ENCODE measurements at regions not wholly inside any gene's neighbourhood (a gene's known extent, or its start where the extent isn't known, plus 50 kb on each side); places are given as distances from the start of the nearest gene placed in this dataset.

- H3K9me3 ChIP-seq (ENCODE audit: control insufficient read depth in 4 of 4, low read length in 3 of 4), result no peaks in the 10 kb centered on the region
- TF ChIP-seq CTCF (IDR thresholded peaks at IDR 0.05; ENCODE audit: low read depth, low read length, missing input control), result no peak
- TF ChIP-seq TAF1 (conservative IDR thresholded peaks at IDR 0.05), result no peak
- no peak for TF ChIP-seq GABPA (IDR thresholded peaks at IDR 0.05 in 1 of 2, conservative IDR thresholded peaks at IDR 0.05 in 1 of 2)
- no peak for TF ChIP-seq FOXA1 (IDR thresholded peaks at IDR 0.05)
- no peak for TF ChIP-seq SP1 (IDR thresholded peaks at IDR 0.05)
- no peak for TF ChIP-seq JUND (IDR thresholded peaks at IDR 0.05)
- no peak for TF ChIP-seq YY1 (IDR thresholded peaks at IDR 0.05)
- no peak for TF ChIP-seq HNF4G (IDR thresholded peaks at IDR 0.05)
- TF ChIP-seq ATF3 (IDR thresholded peaks at IDR 0.05), result no peak
- WGBS, result 67% methylated on average over 3 of the region's 3 CpGs
- DNase-seq (ENCODE audit: low spot score), result no peak
- no peaks in the 10 kb centered on the region for H3K36me3 ChIP-seq (ENCODE audit: control insufficient read depth in 4 of 4, insufficient read depth in 3 of 4, low read depth in 1 of 4, low read length in 3 of 4)
- H3K9ac ChIP-seq (ENCODE audit: low read depth in 1 of 2, low read length in 2 of 2), result no peak overlapping the region
- no peaks in the 10 kb centered on the region for H3K4me1 ChIP-seq (ENCODE audit: control insufficient read depth in 4 of 4, insufficient read depth in 4 of 4, low read length in 3 of 4)
- H3K27me3 ChIP-seq (ENCODE audit: control insufficient read depth in 4 of 4, insufficient read depth in 4 of 4, low read length in 3 of 4), result no peaks in the 10 kb centered on the region
- H3K4me3 ChIP-seq (ENCODE audit: low read depth in 1 of 3, low read length in 3 of 3), result no peak overlapping the region
- no peak overlapping the region for H3K27ac ChIP-seq (ENCODE audit: low read depth in 1 of 2, low read length in 2 of 2)
Measured at GRCh38 chr20:52744441-52744840, 227.7 kb upstream of the TSHZ2 start.

- Histone ChIP-seq H3K4me3 (ENCODE audit: low read depth in 1 of 3, low read length in 3 of 3) (no peak overlapping the region), H3K36me3 (ENCODE audit: control insufficient read depth in 4 of 4, insufficient read depth in 3 of 4, low read depth in 1 of 4, low read length in 3 of 4) (no peaks in the 10 kb centered on the region), H3K4me1 (ENCODE audit: control insufficient read depth in 4 of 4, insufficient read depth in 4 of 4, low read length in 3 of 4) (no peaks in the 10 kb centered on the region), H3K27me3 (ENCODE audit: control insufficient read depth in 4 of 4, insufficient read depth in 4 of 4, low read length in 3 of 4) (no peaks in the 10 kb centered on the region), H3K27ac (ENCODE audit: low read depth in 1 of 2, low read length in 2 of 2) (no peak overlapping the region), H3K9ac (ENCODE audit: low read depth in 1 of 2, low read length in 2 of 2) (no peak overlapping the region), H3K9me3 (ENCODE audit: control insufficient read depth in 4 of 4, low read length in 3 of 4) (no peaks in the 10 kb centered on the region)
- DNase-seq (ENCODE audit: low spot score), result no peak
- TF ChIP-seq MAX (IDR thresholded peaks at IDR 0.05), result no peak
- no peak for TF ChIP-seq REST (IDR thresholded peaks at IDR 0.05)
- no peak for TF ChIP-seq HNF4G (IDR thresholded peaks at IDR 0.05)
- no peak for TF ChIP-seq SP1 (IDR thresholded peaks at IDR 0.05)
- TF ChIP-seq GABPA (IDR thresholded peaks at IDR 0.05 in 1 of 2, conservative IDR thresholded peaks at IDR 0.05 in 1 of 2), result no peak
- 88% methylated on average over 6 of the region's 6 CpGs for WGBS
Measured at GRCh38 chr20:52738081-52738480, 234.1 kb upstream of the TSHZ2 start.

- Histone ChIP-seq H3K4me1 (ENCODE audit: control insufficient read depth in 4 of 4, insufficient read depth in 4 of 4, low read length in 3 of 4) (no peaks in the 10 kb centered on the region), H3K27ac (ENCODE audit: low read depth in 1 of 2, low read length in 2 of 2) (no peak overlapping the region), H3K4me3 (ENCODE audit: low read depth in 1 of 3, low read length in 3 of 3) (no peak overlapping the region), H3K27me3 (ENCODE audit: control insufficient read depth in 4 of 4, insufficient read depth in 4 of 4, low read length in 3 of 4) (no peaks in the 10 kb centered on the region), H3K9ac (ENCODE audit: low read depth in 1 of 2, low read length in 2 of 2) (no peak overlapping the region), H3K9me3 (ENCODE audit: control insufficient read depth in 4 of 4, low read length in 3 of 4) (no peaks in the 10 kb centered on the region), H3K36me3 (ENCODE audit: control insufficient read depth in 4 of 4, insufficient read depth in 3 of 4, low read depth in 1 of 4, low read length in 3 of 4) (no peaks in the 10 kb centered on the region)
- DNase-seq (ENCODE audit: low spot score), result no peak
- no peak for TF ChIP-seq CTCF (IDR thresholded peaks at IDR 0.05; ENCODE audit: low read depth, low read length, missing input control)
- TF ChIP-seq FOXA2 (IDR thresholded peaks at IDR 0.05), result no peak
- TF ChIP-seq TAF1 (conservative IDR thresholded peaks at IDR 0.05), result no peak
- TF ChIP-seq FOXA1 (IDR thresholded peaks at IDR 0.05), result no peak
- 80% methylated on average over 2 of the region's 2 CpGs for WGBS
Measured at GRCh38 chr20:52736507-52736906, 235.7 kb upstream of the TSHZ2 start.
